B cell (primary cell): ENCODE measurements at regions not wholly inside any gene's neighbourhood (a gene's known extent, or its start where the extent isn't known, plus 50 kb on each side); places are given as distances from the start of the nearest gene placed in this dataset.

ENCODE experiments used
- ATAC-seq: fragments of 200-7000 bp; cut with Tn5 transposase; one replicate; pipeline ENCODE4 v1.10.0; 2021; ENCODE audit warnings: low read depth, mild to moderate bottlenecking, moderate number of reproducible peaks, moderate library complexity
- CTCF ChIA-PET: fragments of 350-600 bp; sonication (Branson Sonifier 250); formaldehyde crosslinking; loops from one replicate; lab custom pipeline; 2021; ENCODE audit warnings: antibody characterized with exemption, inconsistent platforms; lab: Charles Lee
- POLR2A ChIA-PET: fragments of 350-600 bp; sonication (Branson Sonifier 250); formaldehyde crosslinking; loops from one replicate; lab custom pipeline; 2021; ENCODE audit warnings: antibody characterized with exemption; lab: Charles Lee
- DNase-seq: peaks from one replicate; pipeline ENCODE4 v3.0.0; 2013
- H2AFZ ChIP-seq: 2 replicates; pipeline ENCODE4 v1.6.1; 2012; ENCODE audit warnings: mild to moderate bottlenecking, low read depth, low read length; ENCODE audit not compliant: insufficient read depth, poor library complexity, severe bottlenecking
- H3K27ac ChIP-seq, 2 donors: 1 replicate in 1 of 2; 2 replicates in 1 of 2; pipeline ENCODE4 v1.5.1; 2012 to 2013; ENCODE audit warnings: low read length in 2 of 2, mild to moderate bottlenecking in 2 of 2, moderate library complexity in 1 of 2
- H3K27me3 ChIP-seq, 4 experiments: fragments of 200-600 bp in 1 of 4; sonication (generic) in 1 of 4; replicated peaks in 1 of 4; 1 replicate in 2 of 4; 2 replicates in 2 of 4; pipeline versions ENCODE4 v1.6.1 to v1.7.0; 2013 to 2016; ENCODE audit warnings: low read length in 3 of 4, mild to moderate bottlenecking in 2 of 4, mixed read lengths in 1 of 4, moderate library complexity in 1 of 4; ENCODE audit not compliant: insufficient read depth in 4 of 4, control insufficient read depth in 3 of 4; ENCODE audit errors: control extremely low read depth in 1 of 4
- H3K36me3 ChIP-seq, 2 experiments: replicated peaks in 1 of 2; 1 replicate in 1 of 2; 2 replicates in 1 of 2; pipeline versions ENCODE4 v1.6.1 to v1.7.1; 2013; ENCODE audit warnings: low read length in 1 of 2; ENCODE audit not compliant: insufficient read depth in 2 of 2, control insufficient read depth in 1 of 2; ENCODE audit errors: control extremely low read depth in 1 of 2, extremely low read depth in 1 of 2
- H3K4me1 ChIP-seq, 2 donors: fragments of 200-600 bp in 1 of 2; sonication (generic) in 1 of 2; 1 replicate in 1 of 2; 2 replicates in 1 of 2; pipeline versions ENCODE4 v1.5.1 to v1.6.1; 2013 to 2017; ENCODE audit warnings: low read length in 2 of 2; ENCODE audit not compliant: control insufficient read depth in 2 of 2, insufficient read depth in 2 of 2
- H3K4me2 ChIP-seq: replicated peaks from 2 replicates; pipeline ENCODE3; 2012; ENCODE audit warnings: mild to moderate bottlenecking, low read depth, low read length; ENCODE audit not compliant: poor library complexity, severe bottlenecking
- H3K4me3 ChIP-seq, 5 experiments: fragments of 200-600 bp in 1 of 5; sonication (generic) in 1 of 5; 1 replicate in 3 of 5; 2 replicates in 2 of 5; pipeline versions ENCODE4 v1.5.1 to v1.7.0; 2011 to 2016; ENCODE audit warnings: low read length in 4 of 5, mild to moderate bottlenecking in 4 of 5, low read depth in 2 of 5, control low read depth in 1 of 5, moderate library complexity in 1 of 5; ENCODE audit not compliant: insufficient read depth in 1 of 5; ENCODE audit errors: control extremely low read depth in 1 of 5, extremely low read depth in 1 of 5
- H3K79me2 ChIP-seq: fragments of 200-600 bp; sonication (generic); one replicate; pipeline ENCODE4 v1.6.0; 2016; ENCODE audit warnings: low read length; ENCODE audit not compliant: control insufficient read depth, insufficient read depth
- H3K9ac ChIP-seq: fragments of 200-600 bp; sonication (generic); 2 replicates; pipeline ENCODE4 v1.6.1; 2017; ENCODE audit warnings: mild to moderate bottlenecking, low read length, moderate library complexity
- H3K9me3 ChIP-seq, 3 donors: one replicate each; pipeline versions ENCODE4 v1.6.1 to v1.7.1; 2013; ENCODE audit warnings: low read length in 2 of 3; ENCODE audit not compliant: control insufficient read depth in 2 of 3, insufficient read depth in 1 of 3; ENCODE audit errors: control extremely low read depth in 1 of 3
- H4K20me1 ChIP-seq: 2 replicates; pipeline ENCODE4 v1.6.0; 2012; ENCODE audit warnings: mild to moderate bottlenecking, low read length; ENCODE audit not compliant: insufficient read depth, control insufficient read depth, poor library complexity, severe bottlenecking
- H3K27ac Mint-ChIP-seq: one replicate; pipeline ENCODE4 v1.8.0; 2021; ENCODE audit warnings: mixed read lengths
- H3K27me3 Mint-ChIP-seq: one replicate; pipeline ENCODE4 v1.8.0; 2021; ENCODE audit warnings: mixed read lengths
- H3K4me1 Mint-ChIP-seq: one replicate; pipeline ENCODE4 v1.8.0; 2021; ENCODE audit warnings: mixed read lengths
- H3K4me3 Mint-ChIP-seq: one replicate; pipeline ENCODE4 v1.8.0; 2021; ENCODE audit warnings: mixed read lengths
- H3K9me3 Mint-ChIP-seq: one replicate; pipeline ENCODE4 v1.8.0; 2022; ENCODE audit warnings: mixed read lengths; ENCODE audit not compliant: insufficient read depth
- EZH2 ChIP-seq: IDR thresholded peaks from 2 replicates; pipeline ENCODE4 v1.6.1; 2012; ENCODE audit warnings: borderline replicate concordance, low read depth, mild to moderate bottlenecking, moderate library complexity, low read length; ENCODE audit not compliant: insufficient read depth, poor library complexity, severe bottlenecking
- WGBS: methylation state at CpG from one replicate; pipeline ENCODE4 v1.1.5; 2013; ENCODE audit warnings: missing lambda C conversion rate; ENCODE audit not compliant: insufficient coverage; 5-methylcytosine and 5-hydroxymethylcytosine counted together
- intact Hi-C: fragments of 100-400 bp; cut with micrococcal nuclease; formaldehyde crosslinking; loops from one replicate; pipeline ENCODE4 v1.10.0; 2022
- TF ChIP-seq, protein P1 (sequence below): fragments of 200-600 bp; IDR thresholded peaks from one replicate; pipeline ENCODE4 v1.8.0; 2022; ENCODE audit warnings: antibody characterized with exemption, mild to moderate bottlenecking

DNA sequence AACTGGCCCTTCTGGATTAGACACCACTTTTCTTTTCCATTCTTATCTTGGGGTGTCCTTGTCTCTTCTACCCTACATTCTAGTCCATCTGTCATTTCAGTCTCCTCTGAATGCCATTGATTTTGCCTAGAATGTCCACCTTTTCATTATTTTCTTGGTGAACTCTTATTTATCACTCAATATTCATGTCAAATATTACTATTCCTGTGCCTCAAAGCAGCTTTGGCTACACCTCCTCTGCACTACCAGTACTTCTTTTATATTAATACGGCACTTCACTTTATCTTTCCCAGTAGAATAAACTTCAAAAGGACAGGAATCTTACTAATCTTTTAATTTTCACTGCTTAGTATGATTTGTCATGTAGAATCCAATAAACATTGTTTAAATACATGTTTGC lies 186.4 kb upstream of the DPYD start:
- CTCF ChIA-PET: no interaction called here
- H3K27ac ChIP-seq: no peak overlapping the region
- Mint-ChIP-seq H3K27ac (no peak overlapping the region), H3K9me3 (peaks cover 15% of the 10 kb centered on the region), H3K27me3 (no peaks in the 10 kb centered on the region), H3K4me3 (no peak overlapping the region), H3K4me1 (no peaks in the 10 kb centered on the region)
- POLR2A ChIA-PET: no interaction called here
- H3K79me2 ChIP-seq: no peaks in the 10 kb centered on the region
- DNase-seq (no peak), ATAC-seq (no peak)
- peaks cover 0 to 11% (median 2%) of the 10 kb centered on the region in 3 donors for H3K9me3 ChIP-seq
- no peak overlapping the region for H3K4me3 ChIP-seq
- H3K27me3 ChIP-seq: no peaks in the 10 kb centered on the region
- no peak overlapping the region for H2AFZ ChIP-seq
- no peaks in the 10 kb centered on the region for H3K4me1 ChIP-seq
- no peaks in the 10 kb centered on the region for H3K36me3 ChIP-seq
- no peaks in the 10 kb centered on the region for H4K20me1 ChIP-seq
- H3K9ac ChIP-seq: no peak overlapping the region
- intact Hi-C loops: no loop called here
- WGBS: no CpG with 5 or more reads among the region's 1 CpG
- no peak for TF ChIP-seq EZH2
- TF ChIP-seq, protein P1, sequence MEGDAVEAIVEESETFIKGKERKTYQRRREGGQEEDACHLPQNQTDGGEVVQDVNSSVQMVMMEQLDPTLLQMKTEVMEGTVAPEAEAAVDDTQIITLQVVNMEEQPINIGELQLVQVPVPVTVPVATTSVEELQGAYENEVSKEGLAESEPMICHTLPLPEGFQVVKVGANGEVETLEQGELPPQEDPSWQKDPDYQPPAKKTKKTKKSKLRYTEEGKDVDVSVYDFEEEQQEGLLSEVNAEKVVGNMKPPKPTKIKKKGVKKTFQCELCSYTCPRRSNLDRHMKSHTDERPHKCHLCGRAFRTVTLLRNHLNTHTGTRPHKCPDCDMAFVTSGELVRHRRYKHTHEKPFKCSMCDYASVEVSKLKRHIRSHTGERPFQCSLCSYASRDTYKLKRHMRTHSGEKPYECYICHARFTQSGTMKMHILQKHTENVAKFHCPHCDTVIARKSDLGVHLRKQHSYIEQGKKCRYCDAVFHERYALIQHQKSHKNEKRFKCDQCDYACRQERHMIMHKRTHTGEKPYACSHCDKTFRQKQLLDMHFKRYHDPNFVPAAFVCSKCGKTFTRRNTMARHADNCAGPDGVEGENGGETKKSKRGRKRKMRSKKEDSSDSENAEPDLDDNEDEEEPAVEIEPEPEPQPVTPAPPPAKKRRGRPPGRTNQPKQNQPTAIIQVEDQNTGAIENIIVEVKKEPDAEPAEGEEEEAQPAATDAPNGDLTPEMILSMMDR: no peak
- no peak overlapping the region for H3K4me2 ChIP-seq

DNA sequence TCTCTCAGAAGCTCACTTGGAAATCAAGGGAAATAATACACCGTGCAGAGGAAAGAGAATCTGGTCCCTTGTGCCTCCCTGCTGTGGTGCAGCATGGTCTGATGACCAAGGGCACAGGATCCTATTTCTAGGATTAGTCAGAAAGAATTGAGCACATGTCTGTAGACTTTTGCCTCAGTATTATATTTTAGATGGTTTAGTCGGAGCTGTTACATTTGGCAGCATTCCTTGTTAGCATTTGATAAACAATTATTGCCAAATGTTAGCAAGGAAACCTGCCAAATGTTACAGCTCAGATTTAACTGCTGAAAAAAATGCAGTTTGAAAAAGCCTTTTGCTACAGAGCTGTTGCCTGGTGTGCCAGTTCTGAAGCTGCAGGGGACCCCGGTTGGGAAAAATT lies 183.5 kb upstream of the DPYD start:
- no peak overlapping the region for H3K27ac ChIP-seq
- CTCF ChIA-PET: no interaction called here
- no peaks in the 10 kb centered on the region for H3K27me3 ChIP-seq
- Mint-ChIP-seq H3K9me3 (peaks cover 15% of the 10 kb centered on the region), H3K4me3 (no peak overlapping the region), H3K4me1 (no peaks in the 10 kb centered on the region), H3K27me3 (no peaks in the 10 kb centered on the region), H3K27ac (no peak overlapping the region)
- no peaks in the 10 kb centered on the region for H3K36me3 ChIP-seq
- no peak overlapping the region for H2AFZ ChIP-seq
- intact Hi-C loops: no loop called here
- POLR2A ChIA-PET: no interaction called here
- H3K4me2 ChIP-seq: no peak overlapping the region
- no peaks in the 10 kb centered on the region for H3K79me2 ChIP-seq
- ATAC-seq (no peak), DNase-seq (no peak)
- H4K20me1 ChIP-seq: no peaks in the 10 kb centered on the region
- no peak overlapping the region for H3K4me3 ChIP-seq
- WGBS: 100% methylated on average over 3 of the region's 3 CpGs
- TF ChIP-seq EZH2: no peak
- TF ChIP-seq, protein P1: no peak
- no peaks in the 10 kb centered on the region for H3K4me1 ChIP-seq
- no peak overlapping the region for H3K9ac ChIP-seq
- H3K9me3 ChIP-seq: peaks cover 0 to 11% (median 2%) of the 10 kb centered on the region in 3 donors
